Superior temporal gyrus (tissue), 1 donor: ENCODE measurements at regions not wholly inside any gene's neighbourhood (a gene's known extent, or its start where the extent isn't known, plus 50 kb on each side); places are given as distances from the start of the nearest gene placed in this dataset.
"Not testable (repeated sequence)": the region's sequence is repeated elsewhere in the genome, so short reads cannot be mapped to it uniquely, and the experiment has no call there.

Experiments used
- DNase-seq: peaks from one replicate; pipeline ENCODE4 v3.0.0-alpha.2; 2016; ENCODE audit errors: extremely low spot score

DNA sequence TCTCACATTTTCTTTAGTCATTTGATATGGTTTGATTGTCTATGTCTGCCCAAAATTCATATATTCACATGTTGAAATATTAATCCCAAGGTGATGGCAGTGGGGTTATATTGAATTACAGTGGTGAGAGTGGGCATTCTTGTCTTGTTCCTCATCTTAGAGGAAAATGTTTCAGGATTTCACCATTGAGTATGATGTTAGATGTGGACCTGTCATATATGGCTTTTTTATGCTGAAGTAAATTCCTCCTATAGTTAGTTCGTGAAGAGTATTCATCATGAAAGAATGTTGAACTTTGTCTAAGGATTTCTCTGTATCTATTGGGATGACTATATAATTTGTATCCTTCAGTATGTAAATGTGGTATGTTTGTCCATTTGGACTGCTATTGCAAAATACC lies 512.3 kb upstream of the EPHA5 start:
- DNase-seq: no peak

DNA sequence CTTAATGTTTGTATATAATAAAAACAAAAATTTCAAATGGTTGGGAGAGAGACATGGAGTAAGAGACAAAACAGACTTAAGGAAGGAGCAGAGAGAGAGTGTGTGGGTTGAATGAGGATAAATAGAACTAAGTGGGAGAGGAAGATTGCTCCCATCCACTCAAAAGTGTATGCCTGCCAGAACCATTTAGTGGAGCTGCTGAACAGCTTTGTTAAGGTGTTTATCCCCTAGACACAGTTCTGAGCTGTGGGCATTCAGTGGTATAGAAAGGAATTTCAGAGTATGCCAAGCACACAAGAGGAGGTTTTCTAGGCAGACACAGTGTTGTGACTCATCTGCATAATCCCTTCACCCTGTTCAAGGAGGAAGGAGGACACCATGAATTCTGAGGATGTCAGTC lies 508.6 kb upstream of the EPHA5 start:
- peak; percentile 17 for DNase-seq

DNA sequence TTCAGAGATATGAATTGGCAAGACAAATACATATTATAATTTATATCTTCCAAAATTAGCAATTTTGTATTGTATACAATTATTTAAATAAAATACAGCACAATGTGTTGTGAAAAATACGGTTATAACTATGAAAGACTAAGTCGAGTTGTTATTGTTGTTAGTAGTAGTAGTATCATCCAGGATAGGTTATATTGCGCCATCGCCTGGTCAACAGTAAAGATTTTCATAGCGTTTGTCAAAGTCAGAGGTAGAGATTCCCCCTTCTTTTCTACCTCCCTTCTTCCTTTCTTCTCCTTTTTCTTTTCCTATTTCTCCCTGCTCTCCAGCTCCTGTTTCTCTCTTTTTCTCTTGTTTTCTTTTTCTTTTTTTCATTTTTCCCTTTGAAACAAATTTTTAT lies 499.1 kb upstream of the EPHA5 start:
- DNase-seq: no peak

DNA sequence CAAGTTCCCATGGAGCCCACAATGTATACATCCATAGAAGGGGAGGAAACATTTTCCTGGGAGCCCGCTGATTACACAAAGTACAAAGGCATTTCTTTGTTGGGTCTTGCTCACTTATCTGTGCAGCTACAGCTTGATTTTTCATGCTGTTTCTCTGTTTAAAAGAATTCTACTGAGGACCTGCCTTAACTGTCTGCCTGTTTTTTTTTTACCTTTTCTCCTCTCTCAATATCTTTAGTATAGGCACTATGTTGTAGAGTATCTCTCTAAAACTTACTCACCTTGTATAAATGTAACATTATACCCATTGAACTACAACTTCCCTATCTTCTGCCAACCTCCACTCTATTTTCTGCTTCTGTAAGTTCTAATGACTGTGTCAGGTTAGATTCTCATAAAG lies 494.6 kb upstream of the EPHA5 start:
- DNase-seq: no peak

- DNase-seq: no peak
Observed at GRCh38 chr4:66160606-66161005, 490.3 kb upstream of the EPHA5 start.

- DNase-seq: no peak
Observed at GRCh38 chr4:66157594-66157993, 487.3 kb upstream of the EPHA5 start.

- DNase-seq: no peak
Observed at GRCh38 chr4:66130042-66130441, 459.8 kb upstream of the EPHA5 start.

- no peak for DNase-seq
Observed at GRCh38 chr4:66123831-66124413, 453.6 kb upstream of the EPHA5 start.

- no peak for DNase-seq
Observed at GRCh38 chr4:66123190-66123589, 452.9 kb upstream of the EPHA5 start.

DNA sequence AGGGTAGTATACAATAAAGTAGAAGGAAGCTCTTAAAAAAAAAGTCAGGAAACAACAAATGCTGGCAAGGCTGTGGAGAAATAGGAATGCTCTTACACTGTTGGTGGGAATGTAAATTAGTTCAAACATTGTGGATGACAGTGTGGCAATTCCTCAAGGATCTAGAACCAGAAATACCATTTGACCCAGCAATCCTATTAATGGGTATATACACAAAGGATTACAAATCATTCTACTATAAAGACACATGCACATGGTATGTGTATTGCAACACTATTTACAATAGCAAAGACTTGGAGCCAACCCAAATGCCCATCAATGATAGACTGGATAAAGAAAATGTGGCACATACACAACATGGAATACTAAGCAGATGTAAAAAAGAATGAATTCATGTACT lies 444.9 kb upstream of the EPHA5 start:
- not testable (repeated sequence) for DNase-seq

GRCh38 chr4:66108898-66109297 lies 438.6 kb upstream of the EPHA5 start:
- DNase-seq: no peak

GRCh38 chr4:66097218-66097617 lies 426.9 kb upstream of the EPHA5 start:
- DNase-seq: no peak

GRCh38 chr4:66095065-66095464 lies 424.8 kb upstream of the EPHA5 start:
- no peak for DNase-seq

GRCh38 chr4:66094070-66094469 lies 423.8 kb upstream of the EPHA5 start:
- DNase-seq: no peak

DNA sequence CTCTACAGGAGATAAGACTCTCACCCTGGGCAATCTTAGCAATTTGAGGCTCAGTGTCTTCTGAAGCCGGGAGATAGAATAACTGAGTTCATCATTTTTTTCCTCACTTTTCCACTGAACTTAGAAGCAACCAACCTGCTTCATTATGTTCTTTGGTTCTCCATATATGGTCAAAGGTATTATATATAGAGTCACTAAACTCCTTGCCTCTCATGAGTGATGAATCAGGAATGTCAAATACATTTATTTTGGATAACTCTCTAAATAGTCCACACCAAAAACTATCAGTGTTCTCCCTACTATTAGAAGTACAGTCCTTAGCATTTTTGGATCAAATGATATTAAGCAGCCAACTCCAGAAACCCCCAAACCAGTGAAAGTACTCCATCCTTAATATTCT lies 421.5 kb upstream of the EPHA5 start:
- DNase-seq: no peak

GRCh38 chr4:66073961-66074360 lies 403.7 kb upstream of the EPHA5 start:
- DNase-seq: no peak

GRCh38 chr4:66071911-66072310 lies 401.6 kb upstream of the EPHA5 start:
- no peak for DNase-seq

GRCh38 chr4:66062921-66063320 lies 392.6 kb upstream of the EPHA5 start:
- DNase-seq: no peak

- DNase-seq: no peak
Observed at GRCh38 chr4:66062044-66062443, 391.8 kb upstream of the EPHA5 start.

GRCh38 chr4:66059556-66059955 lies 389.3 kb upstream of the EPHA5 start:
- DNase-seq: no peak

DNA sequence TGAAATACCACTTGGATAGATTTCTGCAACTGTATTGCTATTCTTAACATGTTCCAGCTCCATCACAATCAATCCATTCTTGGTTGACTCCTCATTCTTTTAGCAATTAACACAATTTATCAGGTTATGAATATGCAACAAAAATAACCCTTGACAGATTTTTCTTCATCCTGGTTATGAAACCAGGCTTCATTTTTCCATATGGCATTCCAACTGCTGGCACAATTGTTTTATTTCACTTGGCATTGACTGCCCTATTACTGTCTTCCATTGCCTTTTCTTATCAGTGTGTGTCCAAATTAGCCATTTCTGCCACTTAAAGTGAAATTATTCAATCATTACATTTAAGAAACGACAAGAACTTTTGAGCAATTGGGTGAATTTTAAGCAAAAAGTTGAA lies 388.8 kb upstream of the EPHA5 start:
- DNase-seq: no peak

DNA sequence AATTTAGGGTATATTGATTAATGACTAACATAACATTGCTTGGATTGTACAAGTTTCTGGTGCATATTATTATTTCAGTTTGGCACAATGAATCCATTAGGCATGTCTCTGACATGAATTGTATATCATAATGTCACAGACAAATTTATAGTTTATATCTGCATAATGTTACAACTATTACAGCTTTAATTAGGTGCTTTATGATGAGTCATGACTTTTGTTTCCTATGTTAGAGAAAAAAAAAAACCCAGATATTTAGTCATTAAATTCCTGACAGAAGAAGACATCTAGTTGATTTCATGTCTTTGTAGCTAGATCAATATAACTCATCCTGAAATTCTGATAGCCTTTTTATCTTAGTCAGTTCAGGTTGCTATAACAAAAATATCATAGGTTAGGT lies 385.7 kb upstream of the EPHA5 start:
- no peak for DNase-seq

GRCh38 chr4:66052426-66052825 lies 382.1 kb upstream of the EPHA5 start:
- no peak for DNase-seq

GRCh38 chr4:66048861-66049260 lies 378.6 kb upstream of the EPHA5 start:
- no peak for DNase-seq

DNA sequence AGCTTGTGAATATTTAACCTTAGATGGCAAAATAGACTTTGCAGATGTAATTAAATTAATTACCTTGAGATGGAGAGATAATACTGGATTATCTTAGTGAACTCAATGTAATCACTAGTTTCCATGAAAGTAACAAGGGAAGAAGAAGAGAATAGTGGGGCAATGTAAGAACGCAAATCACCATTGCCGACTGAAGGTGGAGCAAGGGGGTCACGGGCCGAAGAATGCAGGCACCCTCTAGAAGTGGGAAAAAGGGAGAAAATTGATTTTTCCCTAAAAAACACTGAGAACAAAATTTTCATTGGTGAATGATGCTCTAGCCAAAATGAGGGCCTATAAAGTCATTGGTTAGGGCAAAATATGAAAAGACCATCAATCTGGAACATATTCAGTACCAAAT lies 375.6 kb upstream of the EPHA5 start:
- no peak for DNase-seq
